Activated T-cell treated with anti-CD3 and anti-CD28 coated beads, Interleukin-2, amount 50 U/mL, for 72 hours (primary cell): ENCODE measurements at regions not wholly inside any gene's neighbourhood (a gene's known extent, or its start where the extent isn't known, plus 50 kb on each side); places are given as distances from the start of the nearest gene placed in this dataset.
A peak's percentile ranks its signal among the peaks of the same experiment; 100 is the strongest.
"Not testable (repeated sequence)": the region's sequence is repeated elsewhere in the genome, so short reads cannot be mapped to it uniquely, and the experiment has no call there.

Experiments used
- ATAC-seq, 2 donors: fragments of 150-1000 bp; cut with Tn5 transposase; replicated peaks in 1 of 2; 2 replicates each; pipeline ENCODE4 v1.10.0; 2021; ENCODE audit warnings: moderate library complexity in 2 of 2, mild to moderate bottlenecking in 1 of 2
- DNase-seq, 2 donors: peaks; one replicate each; pipeline ENCODE4 v3.0.0; 2021 to 2022; ENCODE audit warnings: mixed read lengths in 1 of 2
- H3K27ac Mint-ChIP-seq: one replicate; pipeline ENCODE4 v1.8.0; 2022; ENCODE audit warnings: mild to moderate bottlenecking, moderate library complexity, mixed read lengths
- H3K27me3 Mint-ChIP-seq: one replicate; pipeline ENCODE4 v1.8.0; 2022; ENCODE audit warnings: low read depth, mixed read lengths
- H3K36me3 Mint-ChIP-seq, 2 donors: one replicate each; pipeline ENCODE4 v1.8.0; 2022; ENCODE audit warnings: mixed read lengths in 2 of 2, mild to moderate bottlenecking in 1 of 2; ENCODE audit not compliant: insufficient read depth in 2 of 2
- H3K4me1 Mint-ChIP-seq: one replicate; pipeline ENCODE4 v1.8.0; 2022; ENCODE audit warnings: low read depth, mixed read lengths
- H3K4me3 Mint-ChIP-seq, 2 donors: one replicate each; pipeline ENCODE4 v1.8.0; 2022; ENCODE audit warnings: mild to moderate bottlenecking in 2 of 2, mixed read lengths in 2 of 2, moderate library complexity in 2 of 2
- H3K9me3 Mint-ChIP-seq, 2 donors: one replicate each; pipeline ENCODE4 v1.8.0; 2022; ENCODE audit warnings: mixed read lengths in 2 of 2

- H3K4me1 Mint-ChIP-seq: no peaks in the 10 kb centered on the region
- DNase-seq: no peak
These were observed 325.3 kb upstream of the ADAMTS9 start for GRCh38 chr3:65013053-65013452.

GRCh38 chr3:65006300-65006739 lies 318.5 kb upstream of the ADAMTS9 start:
- DNase-seq (no peak), ATAC-seq (no peak)
- peaks cover 2 to 3% of the 10 kb centered on the region in 2 donors for H3K36me3 Mint-ChIP-seq
- no peaks in the 10 kb centered on the region for H3K27me3 Mint-ChIP-seq
- H3K27ac Mint-ChIP-seq: no peak overlapping the region
- no peaks in the 10 kb centered on the region for H3K4me1 Mint-ChIP-seq
- H3K4me3 Mint-ChIP-seq: no peak overlapping the region
- H3K9me3 Mint-ChIP-seq: peaks cover 0 to 5% of the 10 kb centered on the region in 2 donors

More at GRCh38 chr3:65013053-65013452, 325.3 kb upstream of the ADAMTS9 start:
- Mint-ChIP-seq H3K9me3 (peaks cover 4 to 6% of the 10 kb centered on the region in 2 donors), H3K36me3 (no peaks in the 10 kb centered on the region), H3K27me3 (no peaks in the 10 kb centered on the region), H3K4me3 (no peak overlapping the region), H3K27ac (peak overlapping the region; percentile 4)
- no peak for ATAC-seq

DNA sequence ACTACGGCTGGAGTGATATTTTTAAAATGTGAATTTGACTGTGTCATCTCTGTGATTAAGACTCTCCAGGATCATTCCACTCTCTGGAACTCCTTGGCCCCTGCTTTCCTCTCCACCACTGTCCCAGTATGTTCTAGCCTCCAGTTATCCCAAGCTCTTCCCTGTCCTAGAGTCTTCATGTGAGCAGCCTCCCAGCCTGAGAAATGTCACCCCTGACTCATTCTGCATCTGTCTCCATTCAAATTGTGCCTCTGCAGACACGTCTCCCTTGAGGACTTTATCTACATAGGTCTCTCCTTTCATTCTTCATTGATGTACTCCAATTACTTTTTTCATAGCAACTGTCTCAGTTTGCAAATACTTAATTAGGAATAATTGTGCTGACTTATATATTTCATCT lies 317.7 kb upstream of the ADAMTS9 start:
- ATAC-seq (no peak), DNase-seq (no peak)
- H3K9me3 Mint-ChIP-seq: peaks cover 0 to 5% of the 10 kb centered on the region in 2 donors
- no peak overlapping the region for H3K27ac Mint-ChIP-seq
- no peaks in the 10 kb centered on the region for H3K4me1 Mint-ChIP-seq
- H3K4me3 Mint-ChIP-seq: no peak overlapping the region
- no peaks in the 10 kb centered on the region for H3K27me3 Mint-ChIP-seq
- peaks cover 2 to 3% of the 10 kb centered on the region in 2 donors for H3K36me3 Mint-ChIP-seq

DNA sequence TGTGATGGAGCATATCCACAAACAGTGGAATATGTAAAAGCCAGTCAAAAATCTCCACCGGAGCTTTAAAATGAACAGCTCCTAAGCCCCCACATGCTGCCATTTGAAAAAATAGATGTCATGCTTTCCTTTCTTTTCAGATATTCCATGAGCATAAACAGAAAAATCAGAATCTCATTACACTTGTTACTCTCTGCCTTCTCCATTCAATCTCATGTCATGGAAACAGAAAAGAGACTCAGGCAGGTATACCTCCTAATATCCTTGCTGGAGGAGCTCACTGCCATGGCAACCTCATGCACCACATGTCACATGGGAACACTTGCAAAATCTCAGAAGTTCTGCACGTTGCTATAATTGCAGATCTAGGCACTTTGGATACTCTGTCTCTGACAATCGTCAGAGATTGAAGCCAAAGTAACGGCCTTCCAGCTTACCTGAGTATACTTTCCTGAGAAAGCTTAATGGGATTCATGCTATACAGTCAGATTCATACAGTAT lies 317.0 kb upstream of the ADAMTS9 start:
- no peak for DNase-seq
- H3K4me1 Mint-ChIP-seq: no peaks in the 10 kb centered on the region
- no peak for ATAC-seq
- H3K36me3 Mint-ChIP-seq: peaks cover 2 to 3% of the 10 kb centered on the region in 2 donors
- H3K4me3 Mint-ChIP-seq: no peak overlapping the region
- H3K27me3 Mint-ChIP-seq: no peaks in the 10 kb centered on the region
- peaks cover 1 to 5% of the 10 kb centered on the region in 2 donors for H3K9me3 Mint-ChIP-seq
- H3K27ac Mint-ChIP-seq: no peak overlapping the region

DNA sequence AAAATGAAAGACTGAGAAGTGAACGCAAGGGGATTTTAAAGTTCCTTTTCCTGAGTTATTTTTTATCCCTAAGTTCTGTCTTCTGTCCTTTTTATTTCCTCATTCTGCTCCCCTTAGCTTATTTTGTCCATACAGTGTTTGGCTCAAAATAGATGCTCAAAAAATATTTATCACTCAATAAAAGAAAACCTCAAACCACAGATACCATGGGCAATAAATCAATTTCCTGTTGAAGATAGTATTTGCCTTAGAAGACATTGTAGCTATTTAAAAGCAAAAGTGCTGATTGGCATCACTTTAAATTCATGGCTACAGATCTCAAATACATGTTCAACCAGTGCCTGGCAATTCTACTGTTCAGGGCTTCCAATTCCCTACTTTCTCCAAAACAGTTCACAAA lies 316.5 kb upstream of the ADAMTS9 start:
- Mint-ChIP-seq H3K27me3 (no peaks in the 10 kb centered on the region), H3K4me3 (no peak overlapping the region), H3K36me3 (peaks cover 2 to 3% of the 10 kb centered on the region in 2 donors), H3K9me3 (peaks cover 1 to 6% of the 10 kb centered on the region in 2 donors), H3K27ac (no peak overlapping the region), H3K4me1 (no peaks in the 10 kb centered on the region)
- ATAC-seq: no peak
- no peak for DNase-seq

- not testable (repeated sequence) for DNase-seq, H3K4me3 Mint-ChIP-seq, ATAC-seq, H3K27me3 Mint-ChIP-seq, H3K27ac Mint-ChIP-seq, H3K36me3 Mint-ChIP-seq, H3K4me1 Mint-ChIP-seq, H3K9me3 Mint-ChIP-seq
These were observed 313.3 kb upstream of the ADAMTS9 start for GRCh38 chr3:65001119-65001518.

DNA sequence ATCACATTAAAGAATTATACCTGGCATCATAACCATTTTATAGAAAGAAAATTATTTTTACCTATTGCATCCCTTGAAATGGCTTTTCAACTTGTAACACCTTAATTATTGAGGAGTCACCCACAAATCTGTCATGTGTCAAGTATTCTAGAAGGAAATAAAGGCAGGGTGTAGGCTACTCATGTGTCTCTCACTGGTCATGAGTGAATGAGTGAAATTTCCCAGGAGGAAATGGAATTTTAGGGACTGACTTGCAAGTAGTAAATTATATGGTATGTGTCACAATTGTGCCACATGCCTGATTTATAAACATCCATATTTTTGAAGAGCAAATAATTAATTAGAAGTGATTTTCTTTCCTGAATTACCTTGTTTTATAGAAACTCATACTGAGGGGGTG lies 310.5 kb upstream of the ADAMTS9 start:
- H3K4me3 Mint-ChIP-seq: no peak overlapping the region
- DNase-seq (no peak), ATAC-seq (no peak)
- no peaks in the 10 kb centered on the region for H3K4me1 Mint-ChIP-seq
- H3K27ac Mint-ChIP-seq: no peak overlapping the region
- H3K9me3 Mint-ChIP-seq: peaks cover 1% of the 10 kb centered on the region in 2 donors
- H3K36me3 Mint-ChIP-seq: peaks cover 0 to 2% of the 10 kb centered on the region in 2 donors
- H3K27me3 Mint-ChIP-seq: no peaks in the 10 kb centered on the region

DNA sequence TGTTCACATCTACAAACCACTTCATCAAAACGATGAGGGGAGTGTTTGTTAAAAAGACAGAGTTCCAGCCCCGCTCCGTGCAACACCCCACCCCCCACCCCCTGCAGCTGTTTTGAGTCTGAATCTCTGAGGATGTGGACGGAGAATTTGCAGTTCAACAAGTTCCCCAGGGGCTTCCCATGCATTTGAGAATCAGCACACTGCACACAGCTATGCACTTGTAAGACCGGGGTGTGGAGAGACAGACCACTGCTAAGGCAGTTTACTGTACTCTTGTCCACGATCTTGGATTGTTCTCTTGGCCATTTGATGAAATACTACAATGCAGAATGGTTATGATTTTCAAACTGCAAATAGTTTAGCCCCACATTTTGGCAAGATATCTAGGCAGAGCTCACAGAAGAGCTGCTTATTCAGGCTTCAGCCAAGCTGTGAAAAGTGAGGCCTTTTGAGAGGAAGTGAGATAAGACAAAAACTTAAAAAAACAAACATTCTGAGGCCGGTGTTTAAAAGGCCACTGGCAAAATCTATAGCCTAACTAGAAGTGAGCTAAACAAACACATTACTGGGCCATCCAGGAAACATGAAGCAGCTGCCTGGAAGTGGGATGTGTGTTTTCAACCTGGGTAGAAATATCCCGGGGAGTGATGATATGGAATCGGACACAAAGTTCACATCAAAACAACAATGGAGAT lies 308.2 kb upstream of the ADAMTS9 start:
- no peaks in the 10 kb centered on the region for H3K36me3 Mint-ChIP-seq
- DNase-seq: no peak
- no peak for ATAC-seq
- H3K27ac Mint-ChIP-seq: no peak overlapping the region
- no peaks in the 10 kb centered on the region for H3K27me3 Mint-ChIP-seq
- peaks cover 1 to 2% of the 10 kb centered on the region in 2 donors for H3K9me3 Mint-ChIP-seq
- H3K4me1 Mint-ChIP-seq: no peaks in the 10 kb centered on the region
- no peak overlapping the region for H3K4me3 Mint-ChIP-seq

GRCh38 chr3:64993781-64994180 lies 306.0 kb upstream of the ADAMTS9 start:
- Mint-ChIP-seq H3K27ac (no peak overlapping the region), H3K27me3 (no peaks in the 10 kb centered on the region), H3K4me1 (no peaks in the 10 kb centered on the region), H3K9me3 (peaks cover 0 to 1% of the 10 kb centered on the region in 2 donors), H3K4me3 (no peak overlapping the region), H3K36me3 (no peaks in the 10 kb centered on the region)
- ATAC-seq: no peak
- DNase-seq: no peak

DNA sequence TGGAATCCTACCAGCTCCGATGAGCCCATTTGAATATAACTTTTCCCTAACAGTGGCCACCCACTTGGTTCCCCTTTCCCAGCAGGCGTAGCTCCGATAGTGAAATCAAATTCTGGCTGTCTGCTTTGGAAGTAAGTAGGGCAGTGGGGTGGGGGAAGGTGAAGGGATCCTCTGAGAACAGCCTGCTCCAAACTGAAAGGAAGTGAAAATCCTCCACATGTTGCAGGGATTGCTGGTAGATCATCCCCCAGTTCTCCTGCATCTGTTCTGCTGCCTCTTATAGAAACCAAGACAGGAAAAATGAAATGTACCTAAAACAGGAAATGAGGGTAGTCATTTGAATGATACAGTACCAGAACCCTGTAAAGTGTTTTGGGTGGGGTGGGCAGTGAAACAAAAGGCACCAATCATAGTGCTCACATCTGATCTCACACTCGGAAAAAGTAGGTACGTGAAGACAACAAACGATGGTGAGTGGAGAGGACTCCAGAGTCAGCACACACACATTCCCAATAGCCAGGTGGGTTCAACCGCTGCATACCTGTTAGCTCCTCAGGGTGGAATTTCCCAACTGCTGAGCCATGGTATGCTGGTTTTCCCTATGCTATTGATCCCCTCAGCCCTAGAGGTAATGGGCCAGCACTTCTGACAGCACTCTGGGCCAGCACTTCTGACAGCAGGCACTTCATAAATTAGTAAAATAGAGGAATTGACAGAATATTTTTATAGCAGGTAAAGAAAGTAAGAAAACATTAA lies 304.9 kb upstream of the ADAMTS9 start:
- Mint-ChIP-seq H3K4me1 (no peaks in the 10 kb centered on the region), H3K9me3 (peaks cover 3 to 4% of the 10 kb centered on the region in 2 donors), H3K27me3 (no peaks in the 10 kb centered on the region), H3K4me3 (no peak overlapping the region), H3K36me3 (peaks cover 0 to 1% of the 10 kb centered on the region in 2 donors), H3K27ac (no peak overlapping the region)
- ATAC-seq (no peak), DNase-seq (no peak)

- peaks cover 1 to 3% of the 10 kb centered on the region in 2 donors for H3K36me3 Mint-ChIP-seq
- H3K27ac Mint-ChIP-seq: no peak overlapping the region
- DNase-seq (no peak), ATAC-seq (no peak)
- no peaks in the 10 kb centered on the region for H3K27me3 Mint-ChIP-seq
- peaks cover 6 to 10% of the 10 kb centered on the region in 2 donors for H3K9me3 Mint-ChIP-seq
- H3K4me3 Mint-ChIP-seq: no peak overlapping the region
- no peaks in the 10 kb centered on the region for H3K4me1 Mint-ChIP-seq
These were observed 300.4 kb upstream of the ADAMTS9 start for GRCh38 chr3:64988188-64988587.

DNA sequence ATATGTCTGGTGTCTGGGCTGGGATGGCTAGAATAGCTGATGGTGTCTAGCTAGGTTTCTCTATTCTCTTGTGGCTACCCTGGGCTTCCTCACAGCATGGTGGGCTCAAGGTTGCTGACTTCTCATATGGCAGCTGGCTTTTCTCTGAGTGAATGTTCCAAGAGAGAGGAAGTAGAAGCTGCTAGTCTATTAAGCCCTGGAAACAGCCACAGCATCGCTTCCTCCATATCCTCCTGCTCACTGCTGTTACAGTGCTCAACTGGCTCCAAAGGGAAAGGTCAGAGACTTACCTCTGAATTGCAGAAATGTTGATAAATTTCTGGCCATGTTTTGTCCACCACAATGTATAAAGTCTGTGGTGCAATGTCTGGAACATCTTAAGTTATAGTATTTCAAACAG lies 299.9 kb upstream of the ADAMTS9 start:
- no peak for DNase-seq
- Mint-ChIP-seq H3K27ac (no peak overlapping the region), H3K9me3 (peaks cover 6 to 10% of the 10 kb centered on the region in 2 donors), H3K4me3 (no peak overlapping the region), H3K4me1 (no peaks in the 10 kb centered on the region), H3K27me3 (no peaks in the 10 kb centered on the region), H3K36me3 (peaks cover 1 to 3% of the 10 kb centered on the region in 2 donors)
- no peak for ATAC-seq

DNA sequence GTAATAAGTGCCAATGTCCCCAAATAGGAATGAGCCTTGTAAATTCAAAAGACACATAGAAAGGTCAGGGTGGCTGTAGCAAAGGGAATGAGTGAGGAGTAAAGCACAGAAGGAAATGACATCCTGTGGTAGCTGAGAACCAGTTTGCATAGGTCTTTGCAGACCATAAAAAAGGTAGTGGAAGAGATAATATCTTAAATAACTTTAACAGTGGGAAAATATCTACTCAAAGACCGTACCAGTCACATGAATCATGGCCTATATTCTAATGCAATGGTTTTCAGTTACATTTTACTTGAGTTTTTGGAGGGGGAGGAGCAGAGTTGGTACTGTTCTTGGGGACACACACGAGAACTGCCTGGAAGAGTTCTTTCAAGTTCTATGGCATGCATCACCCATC lies 297.3 kb upstream of the ADAMTS9 start:
- Mint-ChIP-seq H3K9me3 (peaks cover 5 to 10% of the 10 kb centered on the region in 2 donors), H3K27ac (no peak overlapping the region), H3K27me3 (no peaks in the 10 kb centered on the region), H3K4me1 (no peaks in the 10 kb centered on the region), H3K4me3 (no peak overlapping the region), H3K36me3 (peaks cover 1 to 3% of the 10 kb centered on the region in 2 donors)
- DNase-seq (no peak), ATAC-seq (no peak)
